Fibroblast of villous mesenchyme (primary cell): ENCODE measurements at regions not wholly inside any gene's neighbourhood (a gene's known extent, or its start where the extent isn't known, plus 50 kb on each side); places are given as distances from the start of the nearest gene placed in this dataset.
"Not testable (repeated sequence)": the region's sequence is repeated elsewhere in the genome, so short reads cannot be mapped to it uniquely, and the experiment has no call there.

Source experiments
- DNase-seq: peaks from one replicate; pipeline ENCODE4 v3.0.0-alpha.2; 2010; ENCODE audit warnings: low read depth
- H3K4me3 ChIP-seq: 2 replicates; pipeline ENCODE4 v1.5.1; 2011; ENCODE audit warnings: low read depth, mild to moderate bottlenecking, low read length
- TF ChIP-seq, protein P1 (sequence below): IDR thresholded peaks from 2 replicates; pipeline ENCODE4 v1.5.1; 2012; ENCODE audit warnings: low read depth, mild to moderate bottlenecking, low read length; ENCODE audit not compliant: insufficient read depth

DNA sequence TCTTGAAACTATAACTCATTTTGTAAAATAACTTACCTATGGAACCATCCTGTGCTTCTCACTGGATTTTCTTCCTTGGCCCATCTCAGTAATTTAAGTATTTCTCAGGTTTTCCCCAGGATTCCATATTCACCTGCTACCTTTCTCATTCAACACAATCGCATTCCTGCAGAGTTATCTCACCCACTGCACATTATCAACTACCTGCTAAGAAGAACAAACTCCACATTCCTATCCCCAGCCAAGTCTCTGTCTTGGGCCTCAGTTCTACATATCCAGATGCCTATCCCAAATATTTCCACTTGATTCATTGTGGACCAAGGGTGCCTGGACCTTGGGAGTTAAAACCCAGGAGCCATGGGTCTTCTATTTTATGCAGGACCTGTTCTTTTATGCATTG lies 60.2 kb upstream of the KCNQ5 start:
- no peak overlapping the region for H3K4me3 ChIP-seq
- no peak for DNase-seq
- TF ChIP-seq, protein P1, sequence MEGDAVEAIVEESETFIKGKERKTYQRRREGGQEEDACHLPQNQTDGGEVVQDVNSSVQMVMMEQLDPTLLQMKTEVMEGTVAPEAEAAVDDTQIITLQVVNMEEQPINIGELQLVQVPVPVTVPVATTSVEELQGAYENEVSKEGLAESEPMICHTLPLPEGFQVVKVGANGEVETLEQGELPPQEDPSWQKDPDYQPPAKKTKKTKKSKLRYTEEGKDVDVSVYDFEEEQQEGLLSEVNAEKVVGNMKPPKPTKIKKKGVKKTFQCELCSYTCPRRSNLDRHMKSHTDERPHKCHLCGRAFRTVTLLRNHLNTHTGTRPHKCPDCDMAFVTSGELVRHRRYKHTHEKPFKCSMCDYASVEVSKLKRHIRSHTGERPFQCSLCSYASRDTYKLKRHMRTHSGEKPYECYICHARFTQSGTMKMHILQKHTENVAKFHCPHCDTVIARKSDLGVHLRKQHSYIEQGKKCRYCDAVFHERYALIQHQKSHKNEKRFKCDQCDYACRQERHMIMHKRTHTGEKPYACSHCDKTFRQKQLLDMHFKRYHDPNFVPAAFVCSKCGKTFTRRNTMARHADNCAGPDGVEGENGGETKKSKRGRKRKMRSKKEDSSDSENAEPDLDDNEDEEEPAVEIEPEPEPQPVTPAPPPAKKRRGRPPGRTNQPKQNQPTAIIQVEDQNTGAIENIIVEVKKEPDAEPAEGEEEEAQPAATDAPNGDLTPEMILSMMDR: no peak

GRCh38 chr6:72564231-72564630 lies 57.6 kb upstream of the KCNQ5 start:
- no peak overlapping the region for H3K4me3 ChIP-seq
- TF ChIP-seq, protein P1: no peak
- no peak for DNase-seq

DNA sequence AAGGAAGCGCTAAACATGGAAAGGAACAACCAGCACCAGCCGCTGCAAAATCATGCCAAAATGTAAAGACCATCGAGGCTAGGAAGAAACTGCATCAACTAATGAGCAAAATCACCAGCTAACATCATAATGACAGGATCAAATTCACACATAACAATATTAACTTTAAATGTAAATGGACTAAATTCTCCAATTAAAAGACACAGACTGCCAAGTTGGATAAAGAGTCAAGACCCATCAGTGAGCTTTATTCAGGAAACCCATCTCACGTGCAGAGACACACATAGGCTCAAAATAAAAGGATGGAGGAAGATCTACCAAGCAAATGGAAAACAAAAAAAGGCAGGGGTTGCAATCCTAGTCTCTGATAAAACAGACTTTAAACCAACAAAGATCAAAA lies 49.9 kb upstream of the KCNQ5 start:
- not testable (repeated sequence) for H3K4me3 ChIP-seq, DNase-seq
